Calu3 (cell line): ENCODE measurements at regions not wholly inside any gene's neighbourhood (a gene's known extent, or its start where the extent isn't known, plus 50 kb on each side); places are given as distances from the start of the nearest gene placed in this dataset.

Experiments
- BruUV-seq: library from RNA; stranded (reverse); fragments of 400-500 nt; replicated peaks from 2 replicates; lab custom pipeline; 2021; lab: Mats Ljungman, UMichigan
- CTCF ChIA-PET: fragments of 300-600 bp; sonication (Branson Sonifier 250); formaldehyde crosslinking; loops from one replicate; lab custom pipeline; 2022; ENCODE audit warnings: antibody characterized with exemption; lab: Charles Lee
- DNase-seq: peaks from one replicate; pipeline ENCODE4 v3.0.0; 2022
- H3K27ac Mint-ChIP-seq: one replicate; pipeline ENCODE4 v1.8.0; 2022; ENCODE audit warnings: mixed read lengths; ENCODE audit not compliant: unreplicated experiment
- H3K27me3 Mint-ChIP-seq: one replicate; pipeline ENCODE4 v1.8.0; 2022; ENCODE audit warnings: mixed read lengths; ENCODE audit not compliant: unreplicated experiment
- H3K36me3 Mint-ChIP-seq: one replicate; pipeline ENCODE4 v1.8.0; 2022; ENCODE audit warnings: mild to moderate bottlenecking, moderate library complexity, mixed read lengths; ENCODE audit not compliant: insufficient read depth, unreplicated experiment
- H3K4me1 Mint-ChIP-seq: one replicate; pipeline ENCODE4 v1.8.0; 2022; ENCODE audit warnings: mild to moderate bottlenecking, low read depth, mixed read lengths; ENCODE audit not compliant: unreplicated experiment
- H3K4me3 Mint-ChIP-seq: one replicate; pipeline ENCODE4 v1.8.0; 2022; ENCODE audit warnings: mild to moderate bottlenecking, low read depth, moderate library complexity, mixed read lengths; ENCODE audit not compliant: unreplicated experiment
- H3K9me3 Mint-ChIP-seq: one replicate; pipeline ENCODE4 v1.8.0; 2022; ENCODE audit warnings: low read depth, mixed read lengths; ENCODE audit not compliant: unreplicated experiment
- CTCF ChIP-seq: fragments of 200-600 bp; IDR thresholded peaks from one replicate; pipeline ENCODE4 v1.8.0; 2022; ENCODE audit warnings: antibody characterized with exemption; ENCODE audit not compliant: unreplicated experiment
- intact Hi-C: fragments of 100-400 bp; cut with micrococcal nuclease; formaldehyde crosslinking; loops from one replicate; pipeline ENCODE4 v1.10.0; 2022; ENCODE audit not compliant: unreplicated experiment

DNA sequence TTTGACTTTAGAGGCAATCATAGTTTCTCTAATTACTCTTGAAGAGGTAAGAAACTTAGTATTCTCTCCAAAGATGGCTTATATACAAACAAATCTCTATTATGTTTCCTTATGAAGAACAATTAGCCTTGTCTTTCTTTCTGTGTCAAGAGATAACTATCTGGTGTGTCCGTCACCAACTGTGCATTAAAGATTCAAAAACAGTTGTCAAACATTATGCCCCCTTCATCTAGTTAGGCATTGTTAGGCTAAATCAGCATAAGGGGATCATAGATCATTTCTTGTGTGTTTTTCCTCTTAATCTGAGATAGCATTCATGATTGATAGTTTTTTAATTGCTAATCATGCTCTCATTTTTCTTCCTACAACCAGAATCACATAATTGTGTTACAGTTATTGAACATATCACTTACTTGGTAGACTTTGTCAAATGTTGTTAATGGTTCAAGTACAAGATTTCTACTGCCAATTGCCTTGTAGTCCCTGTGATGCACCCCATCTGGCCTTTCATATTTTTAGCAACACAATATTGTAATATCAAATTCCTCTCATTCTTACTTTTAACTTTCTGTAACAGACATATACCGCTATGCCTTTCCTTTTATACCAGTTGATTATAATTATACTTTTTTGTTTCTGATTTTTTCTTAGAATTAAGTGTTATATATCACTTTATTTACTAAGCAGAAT lies 612.7 kb downstream of the SLITRK6 start:
- intact Hi-C loops = no loop called here
- H3K9me3 Mint-ChIP-seq = no peaks in the 10 kb centered on the region
- no peak overlapping the region for H3K27ac Mint-ChIP-seq
- no peaks in the 10 kb centered on the region for H3K4me1 Mint-ChIP-seq
- no peak for DNase-seq
- H3K36me3 Mint-ChIP-seq = no peaks in the 10 kb centered on the region
- no peaks in the 10 kb centered on the region for H3K27me3 Mint-ChIP-seq
- CTCF ChIA-PET = no interaction called here
- no peak for TF ChIP-seq CTCF
- H3K4me3 Mint-ChIP-seq = no peak overlapping the region
- no TSS peak for BruUV-seq

GRCh38 chr13:85174291-85174690 lies 624.9 kb downstream of the SLITRK6 start:
- CTCF ChIA-PET = no interaction called here
- no peak for TF ChIP-seq CTCF
- Mint-ChIP-seq H3K27ac (no peak overlapping the region), H3K9me3 (no peaks in the 10 kb centered on the region), H3K4me3 (no peak overlapping the region), H3K27me3 (no peaks in the 10 kb centered on the region), H3K36me3 (no peaks in the 10 kb centered on the region), H3K4me1 (no peaks in the 10 kb centered on the region)
- no peak for DNase-seq
- intact Hi-C loops = no loop called here
- BruUV-seq = no TSS peak

DNA sequence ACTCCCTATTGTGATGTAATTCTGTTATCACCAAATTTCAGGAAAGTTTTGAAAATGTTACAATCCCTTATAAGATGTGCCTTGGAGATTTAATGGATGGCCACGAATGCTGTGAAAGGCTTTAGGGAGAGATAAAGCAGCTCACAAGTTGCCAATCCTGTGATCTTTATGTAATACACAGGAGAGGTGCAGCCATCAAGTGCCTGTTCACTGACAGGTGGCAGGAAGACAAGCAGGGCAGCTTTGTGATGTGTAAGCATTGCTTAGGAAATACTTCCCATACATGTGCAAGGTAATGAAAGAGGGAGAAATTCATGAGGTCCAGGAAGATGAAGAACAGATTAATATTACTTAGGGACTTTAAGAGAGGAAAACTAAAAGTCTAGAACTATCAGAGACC lies 628.8 kb downstream of the SLITRK6 start:
- intact Hi-C loops = no loop called here
- no peak for TF ChIP-seq CTCF
- no peak for DNase-seq

GRCh38 chr13:85166891-85167290 lies 632.3 kb downstream of the SLITRK6 start:
- no peak overlapping the region for H3K4me3 Mint-ChIP-seq
- intact Hi-C loops = no loop called here
- H3K27ac Mint-ChIP-seq = no peak overlapping the region
- CTCF ChIA-PET = no interaction called here
- no peak for TF ChIP-seq CTCF
- H3K4me1 Mint-ChIP-seq = no peaks in the 10 kb centered on the region
- DNase-seq = no peak
- no peaks in the 10 kb centered on the region for H3K36me3 Mint-ChIP-seq
- no TSS peak for BruUV-seq
- H3K27me3 Mint-ChIP-seq = no peaks in the 10 kb centered on the region
- peaks cover 4% of the 10 kb centered on the region for H3K9me3 Mint-ChIP-seq

More for the DNA sequence above, 628.8 kb downstream of the SLITRK6 start:
- no peaks in the 10 kb centered on the region for H3K4me1 Mint-ChIP-seq
- H3K27ac Mint-ChIP-seq = no peak overlapping the region
- CTCF ChIA-PET = no interaction called here
- no peaks in the 10 kb centered on the region for H3K9me3 Mint-ChIP-seq
- H3K4me3 Mint-ChIP-seq = no peak overlapping the region
- BruUV-seq = no TSS peak
- H3K36me3 Mint-ChIP-seq = no peaks in the 10 kb centered on the region
- H3K27me3 Mint-ChIP-seq = no peaks in the 10 kb centered on the region
